IPS-15b (cell line): ENCODE measurements at regions not wholly inside any gene's neighbourhood (a gene's known extent, or its start where the extent isn't known, plus 50 kb on each side); places are given as distances from the start of the nearest gene placed in this dataset.
"Not testable (repeated sequence)": the region's sequence is repeated elsewhere in the genome, so short reads cannot be mapped to it uniquely, and the experiment has no call there.

Experiments
- H3K27me3 ChIP-seq: one replicate; pipeline ENCODE4 v1.6.1; 2013; ENCODE audit warnings: low read length; ENCODE audit not compliant: control insufficient read depth, insufficient read depth
- H3K36me3 ChIP-seq: one replicate; pipeline ENCODE4 v1.6.1; 2013; ENCODE audit warnings: low read length; ENCODE audit not compliant: control insufficient read depth, insufficient read depth
- H3K4me1 ChIP-seq: one replicate; pipeline ENCODE4 v1.6.1; 2013; ENCODE audit warnings: mild to moderate bottlenecking, low read length; ENCODE audit not compliant: control insufficient read depth, insufficient read depth
- H3K4me3 ChIP-seq: one replicate; pipeline ENCODE4 v1.5.1; 2013; ENCODE audit warnings: low read depth, low read length
- H3K9ac ChIP-seq: one replicate; pipeline ENCODE4 v1.6.1; 2013; ENCODE audit warnings: low read depth, mild to moderate bottlenecking, low read length
- H3K9me3 ChIP-seq: one replicate; pipeline ENCODE4 v1.6.1; 2013; ENCODE audit warnings: mild to moderate bottlenecking, low read length; ENCODE audit not compliant: control insufficient read depth, insufficient read depth

DNA sequence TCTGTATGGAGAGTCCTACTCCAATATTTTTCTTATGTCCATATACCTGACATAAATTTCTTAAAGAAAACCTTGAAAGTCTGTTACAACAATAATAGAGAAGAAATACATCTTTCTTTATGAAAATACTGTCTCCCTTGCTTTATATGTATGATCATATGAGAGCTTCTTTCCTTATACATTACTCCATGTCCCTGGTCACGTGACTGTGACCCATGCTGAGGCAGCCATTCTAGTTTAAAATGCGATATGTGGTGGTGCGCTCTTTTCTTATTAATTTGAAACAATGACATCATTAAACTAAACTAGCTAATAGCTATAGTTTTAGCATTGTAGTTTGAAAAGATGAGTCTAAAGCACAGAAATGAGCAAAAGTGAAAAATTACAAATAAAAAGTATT lies 1120.3 kb upstream of the PRR20A start:
- no peaks in the 10 kb centered on the region for H3K36me3 ChIP-seq
- H3K9ac ChIP-seq = no peak overlapping the region
- H3K27me3 ChIP-seq = no peaks in the 10 kb centered on the region
- peaks cover 9% of the 10 kb centered on the region for H3K4me1 ChIP-seq
- H3K4me3 ChIP-seq = no peak overlapping the region
- no peaks in the 10 kb centered on the region for H3K9me3 ChIP-seq

DNA sequence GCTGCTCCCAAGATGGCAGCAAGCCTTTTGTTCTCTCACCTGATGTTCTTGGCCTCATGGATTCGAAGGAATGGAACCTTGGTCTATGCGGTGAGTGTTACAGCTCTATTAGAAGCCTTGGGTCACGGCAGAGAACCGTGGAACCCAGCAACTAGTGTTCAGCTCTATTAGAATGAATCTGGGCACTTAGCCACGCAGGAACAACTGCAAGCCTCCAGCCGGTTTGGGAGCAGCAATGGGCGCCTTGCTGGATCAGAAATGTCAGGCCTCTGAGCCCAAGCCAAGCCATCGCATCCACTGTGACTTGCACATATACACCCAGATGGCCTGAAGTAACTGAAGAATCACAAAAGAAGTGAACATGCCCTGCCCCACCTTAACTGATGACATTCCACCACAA lies 1100.7 kb upstream of the PRR20A start:
- H3K9me3 ChIP-seq = no peaks in the 10 kb centered on the region
- no peaks in the 10 kb centered on the region for H3K27me3 ChIP-seq
- no peak overlapping the region for H3K9ac ChIP-seq
- H3K4me1 ChIP-seq = no peaks in the 10 kb centered on the region
- H3K36me3 ChIP-seq = no peaks in the 10 kb centered on the region
- H3K4me3 ChIP-seq = no peak overlapping the region

DNA sequence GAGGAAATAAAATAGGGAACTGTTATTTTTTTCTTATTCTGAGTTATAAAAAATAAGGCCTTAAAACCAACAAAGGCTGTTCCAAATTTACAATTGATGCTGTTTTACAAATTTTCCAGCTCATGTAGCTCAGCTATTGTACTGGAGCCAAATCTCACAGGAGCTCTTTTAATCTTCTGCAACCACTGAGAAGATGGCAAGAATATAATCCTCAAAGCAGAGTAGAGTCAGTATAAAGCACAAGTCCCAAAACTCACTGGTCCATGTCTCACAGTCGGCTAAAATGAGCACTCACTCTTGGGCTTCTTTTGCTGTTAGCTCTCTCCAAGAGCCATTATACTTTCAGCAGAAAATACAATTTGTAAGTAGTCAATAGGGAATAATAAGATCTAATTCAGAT lies 1074.4 kb upstream of the PRR20A start:
- H3K27me3 ChIP-seq = no peaks in the 10 kb centered on the region
- no peaks in the 10 kb centered on the region for H3K4me1 ChIP-seq
- no peaks in the 10 kb centered on the region for H3K9me3 ChIP-seq
- H3K36me3 ChIP-seq = no peaks in the 10 kb centered on the region
- no peak overlapping the region for H3K4me3 ChIP-seq
- no peak overlapping the region for H3K9ac ChIP-seq

GRCh38 chr13:56102641-56103040 lies 1038.1 kb upstream of the PRR20A start:
- Histone ChIP-seq H3K4me3 (no peak overlapping the region), H3K4me1 (no peaks in the 10 kb centered on the region), H3K9ac (no peak overlapping the region), H3K36me3 (no peaks in the 10 kb centered on the region), H3K27me3 (no peaks in the 10 kb centered on the region), H3K9me3 (no peaks in the 10 kb centered on the region)

- H3K27me3 ChIP-seq = no peaks in the 10 kb centered on the region
- no peaks in the 10 kb centered on the region for H3K36me3 ChIP-seq
- H3K4me1 ChIP-seq = peaks cover 9% of the 10 kb centered on the region
- peak overlapping the region; percentile 9 for H3K9ac ChIP-seq
- H3K9me3 ChIP-seq = no peaks in the 10 kb centered on the region
- no peak overlapping the region for H3K4me3 ChIP-seq
Measured at GRCh38 chr13:56110751-56111150, 1030.0 kb upstream of the PRR20A start.

GRCh38 chr13:56134524-56134923 lies 1006.2 kb upstream of the PRR20A start:
- Histone ChIP-seq H3K27me3 (no peaks in the 10 kb centered on the region), H3K9ac (no peak overlapping the region), H3K36me3 (no peaks in the 10 kb centered on the region), H3K4me3 (no peak overlapping the region), H3K4me1 (no peaks in the 10 kb centered on the region), H3K9me3 (no peaks in the 10 kb centered on the region)

- no peaks in the 10 kb centered on the region for H3K27me3 ChIP-seq
- no peaks in the 10 kb centered on the region for H3K4me1 ChIP-seq
- H3K9me3 ChIP-seq = no peaks in the 10 kb centered on the region
- H3K36me3 ChIP-seq = no peaks in the 10 kb centered on the region
- no peak overlapping the region for H3K4me3 ChIP-seq
- H3K9ac ChIP-seq = no peak overlapping the region
Measured at GRCh38 chr13:56166864-56167263, 973.9 kb upstream of the PRR20A start.

DNA sequence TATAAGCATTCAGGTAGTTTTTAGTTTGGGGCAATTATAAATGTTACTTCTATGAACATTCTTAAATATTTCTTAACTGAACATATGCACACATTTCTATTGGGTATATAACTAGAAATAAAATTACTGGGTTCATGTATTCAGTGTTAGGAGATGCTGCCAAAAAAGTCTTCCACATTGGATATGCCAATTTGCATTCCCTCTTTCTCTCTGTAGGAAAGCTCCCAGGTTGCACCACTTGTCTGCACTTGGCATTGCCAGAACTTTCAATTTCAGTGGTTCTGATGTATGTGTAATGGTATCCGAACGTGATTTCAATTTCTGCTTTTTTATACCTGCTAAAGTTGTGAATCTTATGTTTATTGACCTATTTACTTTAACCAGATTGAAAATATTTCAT lies 972.1 kb upstream of the PRR20A start:
- Histone ChIP-seq H3K27me3 (no peaks in the 10 kb centered on the region), H3K4me3 (no peak overlapping the region), H3K36me3 (no peaks in the 10 kb centered on the region), H3K4me1 (no peaks in the 10 kb centered on the region), H3K9me3 (no peaks in the 10 kb centered on the region), H3K9ac (no peak overlapping the region)

DNA sequence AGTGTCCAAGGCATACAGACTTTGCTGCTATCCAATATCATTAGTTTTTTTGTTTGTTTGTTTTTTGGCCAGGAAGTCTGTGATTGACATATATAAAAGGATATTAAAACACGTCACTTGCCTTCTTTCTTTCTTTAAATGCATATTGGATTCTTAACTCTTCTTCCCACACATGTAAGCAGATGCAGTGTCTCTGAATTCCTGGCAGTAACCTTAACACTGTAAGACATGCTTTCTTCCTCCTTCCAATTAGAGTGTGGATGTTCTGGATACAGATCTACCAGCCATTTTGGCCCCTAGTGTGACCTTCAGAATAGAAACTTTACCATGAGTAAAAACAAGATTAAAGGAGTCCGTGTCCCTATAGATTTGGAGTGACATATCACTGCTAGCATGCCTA lies 967.4 kb upstream of the PRR20A start:
- no peak overlapping the region for H3K9ac ChIP-seq
- no peaks in the 10 kb centered on the region for H3K4me1 ChIP-seq
- H3K36me3 ChIP-seq = no peaks in the 10 kb centered on the region
- H3K9me3 ChIP-seq = no peaks in the 10 kb centered on the region
- no peak overlapping the region for H3K4me3 ChIP-seq
- H3K27me3 ChIP-seq = no peaks in the 10 kb centered on the region

- no peaks in the 10 kb centered on the region for H3K36me3 ChIP-seq
- no peaks in the 10 kb centered on the region for H3K9me3 ChIP-seq
- H3K27me3 ChIP-seq = no peaks in the 10 kb centered on the region
- no peak overlapping the region for H3K4me3 ChIP-seq
- H3K9ac ChIP-seq = no peak overlapping the region
- no peaks in the 10 kb centered on the region for H3K4me1 ChIP-seq
Measured at GRCh38 chr13:56182598-56182997, 958.1 kb upstream of the PRR20A start.

DNA sequence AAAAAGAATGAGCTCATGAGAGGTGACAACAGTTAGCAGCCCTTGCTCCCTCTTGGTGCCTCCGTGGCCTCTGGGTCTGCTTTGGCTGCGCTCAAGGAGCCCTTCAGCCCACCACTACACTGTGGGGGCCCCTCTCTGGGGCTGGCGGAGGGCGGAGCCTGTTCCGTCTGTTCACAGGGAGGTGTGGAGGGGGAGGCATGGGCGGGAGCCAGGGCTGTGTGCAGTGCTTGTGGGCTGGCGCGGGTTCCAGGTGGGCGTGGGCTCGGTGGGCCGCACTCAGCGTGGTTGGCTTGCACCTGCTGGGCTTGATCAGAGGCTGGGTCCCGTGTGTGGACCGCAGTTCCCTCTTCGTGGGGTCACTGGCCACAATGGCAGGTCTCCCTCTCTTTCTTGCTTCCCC lies 953.4 kb upstream of the PRR20A start:
- H3K36me3 ChIP-seq = no peaks in the 10 kb centered on the region
- no peak overlapping the region for H3K4me3 ChIP-seq
- H3K4me1 ChIP-seq = no peaks in the 10 kb centered on the region
- H3K9me3 ChIP-seq = no peaks in the 10 kb centered on the region
- H3K27me3 ChIP-seq = no peaks in the 10 kb centered on the region
- H3K9ac ChIP-seq = no peak overlapping the region

DNA sequence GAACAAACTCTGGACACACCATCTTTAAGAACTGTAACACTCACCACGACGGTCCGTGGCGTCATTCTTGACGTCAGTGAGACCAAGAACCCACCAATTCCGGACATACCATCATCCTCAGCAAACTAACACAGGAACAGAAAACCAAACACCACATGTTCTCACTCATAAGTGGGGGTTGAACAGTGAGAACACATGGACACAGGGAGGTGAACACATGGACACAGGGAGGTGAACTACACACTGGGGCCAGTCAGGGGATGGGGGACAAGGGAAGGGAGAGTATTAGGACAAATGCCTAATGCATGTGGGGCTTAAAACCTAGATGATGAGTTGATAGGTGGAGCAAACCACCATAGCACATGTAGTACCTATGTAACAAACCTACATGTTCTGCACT lies 952.1 kb upstream of the PRR20A start:
- H3K9ac ChIP-seq, H3K36me3 ChIP-seq, H3K27me3 ChIP-seq, H3K4me3 ChIP-seq, H3K4me1 ChIP-seq, H3K9me3 ChIP-seq: not testable (repeated sequence)

GRCh38 chr13:56189439-56189838 lies 951.3 kb upstream of the PRR20A start:
- H3K9ac ChIP-seq = no peak overlapping the region
- H3K27me3 ChIP-seq = no peaks in the 10 kb centered on the region
- no peak overlapping the region for H3K4me3 ChIP-seq
- H3K36me3 ChIP-seq = no peaks in the 10 kb centered on the region
- H3K4me1 ChIP-seq = no peaks in the 10 kb centered on the region
- no peaks in the 10 kb centered on the region for H3K9me3 ChIP-seq
